H9 (cell line): ENCODE measurements at regions not wholly inside any gene's neighbourhood (a gene's known extent, or its start where the extent isn't known, plus 50 kb on each side); places are given as distances from the start of the nearest gene placed in this dataset.

Experiments
- DNase-seq: peaks from one replicate; pipeline ENCODE4 v3.0.0-alpha.2; 2017
- H2AFZ ChIP-seq: one replicate; pipeline ENCODE4 v1.6.1; 2013; ENCODE audit warnings: mild to moderate bottlenecking, low read length, control low read depth, moderate library complexity
- H2AK5ac ChIP-seq: 2 replicates; pipeline ENCODE4 v1.6.1; 2013; ENCODE audit warnings: low read length, control low read depth, mixed read lengths; ENCODE audit not compliant: insufficient read length
- H2BK120ac ChIP-seq: one replicate; pipeline ENCODE4 v1.6.1; 2013; ENCODE audit warnings: low read depth, mild to moderate bottlenecking, low read length, control low read depth, inconsistent platforms; ENCODE audit not compliant: poor library complexity, severe bottlenecking
- H2BK12ac ChIP-seq: 2 replicates; pipeline ENCODE4 v1.6.1; 2013; ENCODE audit warnings: low read length, control low read depth, mixed read lengths, low read depth; ENCODE audit not compliant: insufficient read length
- H2BK15ac ChIP-seq: 2 replicates; pipeline ENCODE4 v1.6.1; 2013; ENCODE audit warnings: low read depth, low read length, control low read depth
- H2BK20ac ChIP-seq: one replicate; pipeline ENCODE4 v1.6.1; 2013; ENCODE audit warnings: low read depth, mild to moderate bottlenecking, low read length, control low read depth, inconsistent platforms; ENCODE audit not compliant: poor library complexity, severe bottlenecking
- H2BK5ac ChIP-seq: 2 replicates; pipeline ENCODE4 v1.6.1; 2013; ENCODE audit warnings: low read length, control low read depth, mixed read lengths; ENCODE audit not compliant: insufficient read length
- H3K14ac ChIP-seq: 2 replicates; pipeline ENCODE4 v1.6.1; 2013; ENCODE audit warnings: low read length, control low read depth; ENCODE audit not compliant: insufficient read depth
- H3K18ac ChIP-seq: 2 replicates; pipeline ENCODE4 v1.6.1; 2013; ENCODE audit warnings: low read depth, mild to moderate bottlenecking, mixed read lengths, low read length, control low read depth; ENCODE audit not compliant: insufficient read length
- H3K23ac ChIP-seq: 2 replicates; pipeline ENCODE4 v1.6.1; 2013; ENCODE audit warnings: low read length, control low read depth, mixed read lengths, low read depth; ENCODE audit not compliant: insufficient read length
- H3K23me2 ChIP-seq: 2 replicates; pipeline ENCODE4 v1.6.1; 2013; ENCODE audit warnings: low read depth, mild to moderate bottlenecking, mixed read lengths, low read length, control low read depth; ENCODE audit not compliant: insufficient read length, poor library complexity, severe bottlenecking
- H3K27ac ChIP-seq: 2 replicates; pipeline ENCODE4 v1.5.1; 2013; ENCODE audit warnings: low read length, control low read depth, mixed read lengths, low read depth; ENCODE audit not compliant: insufficient read length
- H3K27me3 ChIP-seq: 2 replicates; pipeline ENCODE4 v1.6.1; 2013; ENCODE audit warnings: low read length, control low read depth, inconsistent platforms; ENCODE audit not compliant: insufficient read depth
- H3K4ac ChIP-seq: 2 replicates; pipeline ENCODE4 v1.6.1; 2013; ENCODE audit warnings: low read depth, mild to moderate bottlenecking, control low read depth, inconsistent platforms, low read length, moderate library complexity
- H3K4me1 ChIP-seq: 2 replicates; pipeline ENCODE4 v1.6.1; 2013; ENCODE audit warnings: low read length, control low read depth, inconsistent platforms; ENCODE audit not compliant: insufficient read depth
- H3K4me2 ChIP-seq: 2 replicates; pipeline ENCODE4 v1.6.1; 2013; ENCODE audit warnings: low read length, control low read depth, mixed read lengths; ENCODE audit not compliant: insufficient read length, insufficient read depth
- H3K56ac ChIP-seq: 2 replicates; pipeline ENCODE4 v1.6.1; 2013; ENCODE audit warnings: low read depth, mild to moderate bottlenecking, mixed read lengths, low read length, control low read depth; ENCODE audit not compliant: insufficient read length
- H3K79me1 ChIP-seq: 2 replicates; pipeline ENCODE4 v1.6.1; 2013; ENCODE audit warnings: low read depth, mild to moderate bottlenecking, moderate library complexity, low read length, control low read depth, inconsistent platforms; ENCODE audit not compliant: insufficient read depth, poor library complexity, severe bottlenecking
- H3K79me2 ChIP-seq: 2 replicates; pipeline ENCODE4 v1.6.1; 2013; ENCODE audit warnings: low read length, control low read depth, inconsistent platforms; ENCODE audit not compliant: insufficient read depth
- H3K9ac ChIP-seq: 2 replicates; pipeline ENCODE4 v1.6.1; 2013; ENCODE audit warnings: low read length, control low read depth, mixed read lengths; ENCODE audit not compliant: insufficient read length; ENCODE audit errors: extremely low read depth
- H3K9me3 ChIP-seq: one replicate; pipeline ENCODE4 v1.6.1; 2013; ENCODE audit warnings: low read depth, low read length, inconsistent platforms; ENCODE audit not compliant: control insufficient read depth
- H3T11ph ChIP-seq: one replicate; pipeline ENCODE4 v1.6.1; 2013; ENCODE audit warnings: mild to moderate bottlenecking, low read length, control low read depth, inconsistent platforms
- H4K20me1 ChIP-seq: one replicate; pipeline ENCODE4 v1.6.1; 2013; ENCODE audit not compliant: control insufficient read depth, insufficient read length, insufficient read depth
- H4K5ac ChIP-seq: 2 replicates; pipeline ENCODE4 v1.6.1; 2013; ENCODE audit warnings: low read depth, mild to moderate bottlenecking, mixed read lengths, low read length, control low read depth; ENCODE audit not compliant: insufficient read length
- H4K8ac ChIP-seq: replicated peaks from 2 replicates; pipeline ENCODE4 v1.6.1; 2013; ENCODE audit warnings: low read length, control low read depth, mixed read lengths, low read depth; ENCODE audit not compliant: insufficient read length
- H4K91ac ChIP-seq: 2 replicates; pipeline ENCODE4 v1.6.1; 2013; ENCODE audit warnings: low read depth, mild to moderate bottlenecking, moderate library complexity, mixed read lengths, low read length, control low read depth; ENCODE audit not compliant: insufficient read length
- H3K27ac Mint-ChIP-seq, 3 experiments: 2 replicates in 2 of 3; 3 replicates in 1 of 3; pipeline ENCODE4 v1.8.0; 2020 to 2021; ENCODE audit warnings: mixed read lengths in 3 of 3, mild to moderate bottlenecking in 1 of 3, moderate library complexity in 1 of 3
- H3K27me3 Mint-ChIP-seq: 2 replicates; pipeline ENCODE4 v1.8.0; 2021; ENCODE audit warnings: low read depth, mild to moderate bottlenecking, moderate library complexity, mixed read lengths
- H3K36me3 Mint-ChIP-seq, 3 experiments: 2 replicates in 2 of 3; 3 replicates in 1 of 3; pipeline ENCODE4 v1.8.0; 2020 to 2021; ENCODE audit warnings: low read depth in 3 of 3, mixed read lengths in 3 of 3; ENCODE audit not compliant: insufficient read depth in 1 of 3
- H3K4me1 Mint-ChIP-seq, 2 experiments: 2 replicates each; pipeline ENCODE4 v1.8.0; 2020; ENCODE audit warnings: mixed read lengths in 2 of 2
- H3K4me3 Mint-ChIP-seq, 2 experiments: 2 replicates in 1 of 2; 3 replicates in 1 of 2; pipeline ENCODE4 v1.8.0; 2020 to 2021; ENCODE audit warnings: mild to moderate bottlenecking in 2 of 2, mixed read lengths in 2 of 2, moderate library complexity in 1 of 2
- H3K9me3 Mint-ChIP-seq, 2 experiments: 2 replicates in 1 of 2; 3 replicates in 1 of 2; pipeline ENCODE4 v1.8.0; 2020; ENCODE audit warnings: mild to moderate bottlenecking in 2 of 2, mixed read lengths in 2 of 2, moderate library complexity in 1 of 2
- CTCF ChIP-seq: fragments of 200-600 bp; sonication (generic); conservative IDR thresholded peaks from 3 replicates; pipeline ENCODE4 v1.8.0; 2021; ENCODE audit warnings: antibody characterized with exemption, mild to moderate bottlenecking
- WGBS: extraction: QIAGEN DNeasy Blood & Tissue Kit; methylation state at CpG from one replicate; pipeline ENCODE4 v1.1.7; 2013; ENCODE audit warnings: missing lambda C conversion rate, low lambda C conversion rate, mixed read lengths; ENCODE audit not compliant: insufficient read length; ENCODE audit errors: extremely low coverage; 5-methylcytosine and 5-hydroxymethylcytosine counted together

- Mint-ChIP-seq H3K4me3 (no peak overlapping the region), H3K9me3 (no peaks in the 10 kb centered on the region), H3K4me1 (peaks cover 11% of the 10 kb centered on the region in 2 experiments), H3K27ac (no peak overlapping the region), H3K36me3 (no peaks in the 10 kb centered on the region), H3K27me3 (no peaks in the 10 kb centered on the region)
- Histone ChIP-seq H4K20me1 (no peaks in the 10 kb centered on the region), H3K4me2 (no peak overlapping the region), H3K27me3 (no peaks in the 10 kb centered on the region), H3K9me3 (no peaks in the 10 kb centered on the region), H2AK5ac (no peak overlapping the region), H3K27ac (no peak overlapping the region), H2BK5ac (no peak overlapping the region), H3K4me1 (peaks cover 2% of the 10 kb centered on the region; the same call in 1 of the 2 replicates), H3K79me2 (no peaks in the 10 kb centered on the region), H3K23me2 (no peaks in the 10 kb centered on the region), H2BK120ac (no peak overlapping the region), H2BK20ac (no peak overlapping the region), H3T11ph (no peak overlapping the region), H2AFZ (no peak overlapping the region), H4K8ac (no peak overlapping the region), H3K79me1 (no peaks in the 10 kb centered on the region), H2BK12ac (no peak overlapping the region), H2BK15ac (no peak overlapping the region), H3K56ac (no peak overlapping the region), H4K5ac (no peak overlapping the region), H3K18ac (no peak overlapping the region), H3K9ac (no peak overlapping the region), H3K23ac (no peak overlapping the region), H4K91ac (no peak overlapping the region), H3K14ac (no peak overlapping the region), H3K4ac (no peak overlapping the region)
- DNase-seq = no peak
- TF ChIP-seq CTCF = no peak
- no CpG with 5 or more reads among the region's 2 CpGs for WGBS
Observed at GRCh38 chr18:26772691-26773090, 92.8 kb downstream of the AQP4 start.
